Mesendoderm (in vitro differentiated cells): ENCODE measurements at regions not wholly inside any gene's neighbourhood (a gene's known extent, or its start where the extent isn't known, plus 50 kb on each side); places are given as distances from the start of the nearest gene placed in this dataset.
A peak's percentile ranks its signal among the peaks of the same experiment; 100 is the strongest.

Experiments
- DNase-seq: peaks from one replicate; pipeline ENCODE4 v3.0.0; 2013
- H2AK5ac ChIP-seq: 2 replicates; pipeline ENCODE4 v1.6.1; 2013; ENCODE audit warnings: low read length, inconsistent platforms
- H2BK120ac ChIP-seq: 2 replicates; pipeline ENCODE4 v1.6.1; 2013; ENCODE audit warnings: low read depth, mild to moderate bottlenecking, low read length, moderate library complexity, mixed read lengths
- H2BK15ac ChIP-seq: replicated peaks from 2 replicates; pipeline ENCODE4 v1.6.1; 2013; ENCODE audit warnings: low read depth, mild to moderate bottlenecking, moderate library complexity
- H2BK5ac ChIP-seq: 2 replicates; pipeline ENCODE4 v1.6.1; 2013; ENCODE audit warnings: low read length, inconsistent platforms
- H3K18ac ChIP-seq: 2 replicates; pipeline ENCODE4 v1.6.1; 2013; ENCODE audit warnings: mild to moderate bottlenecking, low read length, mixed read lengths
- H3K23ac ChIP-seq: one replicate; pipeline ENCODE4 v1.6.1; 2013; ENCODE audit warnings: low read length
- H3K27ac ChIP-seq: 2 replicates; pipeline ENCODE4 v1.5.1; 2013; ENCODE audit warnings: low read depth, mild to moderate bottlenecking, inconsistent platforms, low read length, moderate library complexity
- H3K27me3 ChIP-seq: 2 replicates; pipeline ENCODE4 v1.6.1; 2013; ENCODE audit warnings: low read length, control low read depth, mild to moderate bottlenecking, inconsistent platforms; ENCODE audit not compliant: insufficient read depth, poor library complexity
- H3K36me3 ChIP-seq: 2 replicates; pipeline ENCODE4 v1.6.1; 2013; ENCODE audit warnings: low read length, inconsistent platforms; ENCODE audit not compliant: control insufficient read depth, insufficient read depth
- H3K4ac ChIP-seq: one replicate; pipeline ENCODE4 v1.6.1; 2013; ENCODE audit warnings: low read depth, mild to moderate bottlenecking, low read length, moderate library complexity
- H3K4me1 ChIP-seq: 2 replicates; pipeline ENCODE4 v1.6.1; 2013; ENCODE audit warnings: low read depth, low read length, inconsistent platforms; ENCODE audit not compliant: control insufficient read depth
- H3K4me2 ChIP-seq: 2 replicates; pipeline ENCODE4 v1.6.1; 2013; ENCODE audit warnings: low read length
- H3K4me3 ChIP-seq: 2 replicates; pipeline ENCODE4 v1.5.1; 2013; ENCODE audit warnings: mild to moderate bottlenecking, low read length
- H3K56ac ChIP-seq: one replicate; pipeline ENCODE4 v1.6.1; 2013; ENCODE audit warnings: low read length
- H3K79me1 ChIP-seq: 2 replicates; pipeline ENCODE4 v1.6.1; 2013; ENCODE audit warnings: low read length, inconsistent platforms
- H3K79me2 ChIP-seq: 2 replicates; pipeline ENCODE4 v1.6.1; 2013; ENCODE audit warnings: mild to moderate bottlenecking, low read length; ENCODE audit not compliant: control insufficient read depth, insufficient read depth
- H3K9ac ChIP-seq: 2 replicates; pipeline ENCODE4 v1.6.1; 2013; ENCODE audit warnings: low read length, inconsistent platforms
- H4K5ac ChIP-seq: one replicate; pipeline ENCODE4 v1.6.1; 2013; ENCODE audit warnings: low read length
- H4K8ac ChIP-seq: one replicate; pipeline ENCODE4 v1.6.1; 2013; ENCODE audit warnings: low read depth, mild to moderate bottlenecking, control low read depth, low read length, moderate library complexity
- WGBS: extraction: QIAGEN DNeasy Blood & Tissue Kit; methylation state at CpG from one replicate; pipeline ENCODE4 v1.1.7; 2013; ENCODE audit warnings: low lambda C conversion rate, missing lambda C conversion rate; ENCODE audit not compliant: insufficient coverage; ENCODE audit errors: extremely low coverage; 5-methylcytosine and 5-hydroxymethylcytosine counted together

DNA sequence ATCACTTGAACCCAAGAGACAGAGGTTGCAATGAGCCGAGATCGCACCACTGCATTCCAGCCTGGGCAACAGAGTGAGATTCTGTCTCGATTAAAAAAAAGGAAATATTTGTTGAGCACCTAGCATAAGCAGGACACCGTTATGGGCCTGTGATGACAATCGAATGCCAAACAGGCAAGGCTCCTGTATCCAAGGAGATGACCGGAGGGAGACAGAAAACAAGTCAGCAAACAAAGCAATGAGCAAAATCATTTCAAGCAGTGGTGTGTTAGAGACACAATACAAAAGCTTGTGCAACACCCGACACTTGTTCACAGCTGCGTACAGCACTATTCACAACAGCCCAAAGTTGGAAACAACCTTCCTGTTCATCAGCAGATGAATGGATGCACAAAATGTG lies 87.1 kb upstream of the CPEB4 start:
- no CpG with 5 or more reads among the region's 8 CpGs for WGBS
- no peaks in the 10 kb centered on the region for H3K27me3 ChIP-seq
- DNase-seq, result no peak
- H3K4ac ChIP-seq, result no peak overlapping the region
- no peak overlapping the region for H2AK5ac ChIP-seq
- H3K23ac ChIP-seq, result no peak overlapping the region
- no peak overlapping the region for H3K4me3 ChIP-seq
- H3K79me1 ChIP-seq, result no peaks in the 10 kb centered on the region
- H4K5ac ChIP-seq, result no peak overlapping the region
- H3K9ac ChIP-seq, result no peak overlapping the region
- no peak overlapping the region for H2BK15ac ChIP-seq
- H3K4me2 ChIP-seq, result no peak overlapping the region
- no peak overlapping the region for H2BK120ac ChIP-seq
- H3K36me3 ChIP-seq, result no peaks in the 10 kb centered on the region
- no peak overlapping the region for H3K56ac ChIP-seq
- no peak overlapping the region for H2BK5ac ChIP-seq
- no peaks in the 10 kb centered on the region for H3K4me1 ChIP-seq
- no peak overlapping the region for H3K27ac ChIP-seq
- H3K18ac ChIP-seq, result no peak overlapping the region
- no peaks in the 10 kb centered on the region for H3K79me2 ChIP-seq
- H4K8ac ChIP-seq, result no peak overlapping the region

GRCh38 chr5:173802670-173803165 lies 85.4 kb upstream of the CPEB4 start:
- H2BK120ac ChIP-seq, result no peak overlapping the region
- no peaks in the 10 kb centered on the region for H3K79me2 ChIP-seq
- H3K4me2 ChIP-seq, result no peak overlapping the region
- H3K56ac ChIP-seq, result no peak overlapping the region
- no peak overlapping the region for H4K5ac ChIP-seq
- H3K79me1 ChIP-seq, result no peaks in the 10 kb centered on the region
- H3K4ac ChIP-seq, result no peak overlapping the region
- no peaks in the 10 kb centered on the region for H3K4me1 ChIP-seq
- H3K18ac ChIP-seq, result no peak overlapping the region
- no peak overlapping the region for H4K8ac ChIP-seq
- no peak overlapping the region for H2BK15ac ChIP-seq
- no peak overlapping the region for H3K4me3 ChIP-seq
- H3K27ac ChIP-seq, result no peak overlapping the region
- H3K36me3 ChIP-seq, result no peaks in the 10 kb centered on the region
- no peak overlapping the region for H2AK5ac ChIP-seq
- H3K27me3 ChIP-seq, result no peaks in the 10 kb centered on the region
- peak; percentile 19 for DNase-seq
- H3K23ac ChIP-seq, result no peak overlapping the region
- WGBS, result no CpG with 5 or more reads among the region's 7 CpGs
- H3K9ac ChIP-seq, result no peak overlapping the region
- H2BK5ac ChIP-seq, result no peak overlapping the region

DNA sequence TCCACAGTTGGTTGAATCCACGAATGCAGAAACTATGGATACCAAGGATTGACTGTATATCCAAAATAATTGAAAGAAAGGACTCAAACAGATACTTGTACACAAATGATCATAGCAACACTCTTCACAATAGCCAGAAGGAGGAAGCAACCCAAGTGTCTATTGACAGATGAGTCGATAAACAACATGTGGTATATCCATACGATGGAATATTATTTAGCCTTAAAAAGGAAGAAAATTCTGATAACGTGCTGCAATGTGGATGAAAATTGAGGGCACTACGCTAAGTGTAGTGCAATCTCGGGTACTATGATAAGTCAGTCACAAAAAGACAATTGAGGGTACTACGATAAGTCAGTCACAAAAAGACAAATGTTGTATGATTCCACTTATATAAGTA lies 83.6 kb upstream of the CPEB4 start:
- Histone ChIP-seq H4K8ac (no peak overlapping the region), H3K4me1 (no peaks in the 10 kb centered on the region), H3K4me3 (no peak overlapping the region), H2BK15ac (no peak overlapping the region), H3K18ac (no peak overlapping the region), H2BK120ac (no peak overlapping the region), H3K36me3 (no peaks in the 10 kb centered on the region), H3K27ac (no peak overlapping the region), H4K5ac (no peak overlapping the region), H3K56ac (no peak overlapping the region), H2BK5ac (no peak overlapping the region), H3K79me1 (no peaks in the 10 kb centered on the region), H3K23ac (no peak overlapping the region), H3K4ac (no peak overlapping the region), H3K4me2 (no peak overlapping the region), H3K79me2 (no peaks in the 10 kb centered on the region), H2AK5ac (no peak overlapping the region), H3K27me3 (no peaks in the 10 kb centered on the region), H3K9ac (no peak overlapping the region)
- no peak for DNase-seq
- no CpG with 5 or more reads among the region's 7 CpGs for WGBS

GRCh38 chr5:173806270-173807035 lies 81.7 kb upstream of the CPEB4 start:
- no peak overlapping the region for H3K56ac ChIP-seq
- no peak overlapping the region for H2BK15ac ChIP-seq
- no peak overlapping the region for H3K4me3 ChIP-seq
- H3K79me2 ChIP-seq, result no peaks in the 10 kb centered on the region
- H2AK5ac ChIP-seq, result no peak overlapping the region
- DNase-seq, result no peak
- H3K36me3 ChIP-seq, result no peaks in the 10 kb centered on the region
- H3K79me1 ChIP-seq, result no peaks in the 10 kb centered on the region
- no CpG with 5 or more reads among the region's 7 CpGs for WGBS
- no peaks in the 10 kb centered on the region for H3K27me3 ChIP-seq
- H2BK120ac ChIP-seq, result no peak overlapping the region
- H3K4me2 ChIP-seq, result no peak overlapping the region
- H2BK5ac ChIP-seq, result no peak overlapping the region
- H3K4ac ChIP-seq, result no peak overlapping the region
- no peak overlapping the region for H3K23ac ChIP-seq
- no peak overlapping the region for H4K8ac ChIP-seq
- no peak overlapping the region for H3K18ac ChIP-seq
- no peaks in the 10 kb centered on the region for H3K4me1 ChIP-seq
- H3K9ac ChIP-seq, result no peak overlapping the region
- H3K27ac ChIP-seq, result no peak overlapping the region
- H4K5ac ChIP-seq, result no peak overlapping the region

- no peaks in the 10 kb centered on the region for H3K79me2 ChIP-seq
Observed at GRCh38 chr5:173807181-173807655, 80.9 kb upstream of the CPEB4 start.

More at GRCh38 chr5:173807181-173807655, 80.9 kb upstream of the CPEB4 start:
- Histone ChIP-seq H2BK15ac (no peak overlapping the region), H3K27ac (no peak overlapping the region), H4K5ac (no peak overlapping the region), H2BK5ac (no peak overlapping the region), H3K79me1 (no peaks in the 10 kb centered on the region), H3K27me3 (no peaks in the 10 kb centered on the region), H3K4me3 (no peak overlapping the region), H3K4me1 (no peaks in the 10 kb centered on the region), H2AK5ac (no peak overlapping the region), H3K4ac (no peak overlapping the region), H3K56ac (no peak overlapping the region), H2BK120ac (no peak overlapping the region), H3K4me2 (no peak overlapping the region), H3K23ac (no peak overlapping the region), H4K8ac (no peak overlapping the region), H3K36me3 (no peaks in the 10 kb centered on the region), H3K9ac (no peak overlapping the region), H3K18ac (no peak overlapping the region)
- no peak for DNase-seq
- WGBS, result no CpG with 5 or more reads among the region's 17 CpGs
